GM12878 (cell line): ENCODE measurements at regions not wholly inside any gene's neighbourhood (a gene's known extent, or its start where the extent isn't known, plus 50 kb on each side); places are given as distances from the start of the nearest gene placed in this dataset.

Experiments used
- ATAC-seq: fragments of 200-7000 bp; cut with Tn5 transposase; 3 replicates; pipeline ENCODE4 v1.9.1; 2020; ENCODE audit warnings: mild to moderate bottlenecking, moderate library complexity
- BruUV-seq: library from RNA; stranded (reverse); fragments of 400-500 nt; replicated peaks from 2 replicates; lab custom pipeline; 2021; lab: Mats Ljungman, UMichigan
- CTCF ChIA-PET: fragments of 300-600 bp; sonication (Branson Sonifier 250); formaldehyde crosslinking; extraction: SDS; loops from one replicate; lab custom pipeline; 2021; ENCODE audit warnings: inconsistent platforms; lab: Yijun Ruan, JAX
- POLR2A ChIA-PET: fragments of 350-600 bp; formaldehyde crosslinking; extraction: SDS; loops from one replicate; lab custom pipeline; 2021; ENCODE audit warnings: inconsistent platforms; lab: Charles Lee
- RAD21 ChIA-PET: fragments of 300-600 bp; sonication (Branson Sonifier 250); formaldehyde crosslinking; loops from one replicate; lab custom pipeline; 2023; ENCODE audit warnings: antibody characterized with exemption; ENCODE audit not compliant: unreplicated experiment; lab: Charles Lee
- SMC1A ChIA-PET: fragments of 300-600 bp; sonication (Branson Sonifier 250); formaldehyde crosslinking; loops from one replicate; lab custom pipeline; 2023; ENCODE audit not compliant: unreplicated experiment, uncharacterized antibody; lab: Charles Lee
- DNase-seq: peaks from one replicate; pipeline ENCODE4 v3.0.0-alpha.2; 2011; ENCODE audit warnings: low read depth, low spot score
- FAIRE-seq: peaks from 3 replicates; lab custom pipeline; 2011; peaks lifted over from hg19 to GRCh38; lab: Jason Lieb, UNC
- H2AFZ ChIP-seq: 2 replicates; pipeline ENCODE4 v1.6.0; 2011; ENCODE audit warnings: low read depth, low read length, control low read depth; ENCODE audit not compliant: control insufficient read depth
- H3K27ac ChIP-seq: 2 replicates; pipeline ENCODE4 v1.5.1; 2011; ENCODE audit warnings: control low read depth; ENCODE audit not compliant: control insufficient read depth, insufficient read depth
- H3K27me3 ChIP-seq, 2 experiments: replicated peaks in 1 of 2; 2 replicates each; pipeline versions ENCODE4 v1.6.0 to v1.6.1; 2011; ENCODE audit warnings: low read length in 1 of 2; ENCODE audit not compliant: control insufficient read depth in 2 of 2, insufficient read depth in 2 of 2
- H3K36me3 ChIP-seq, 2 experiments: 2 replicates each; pipeline ENCODE4 v1.5.1; 2011; ENCODE audit warnings: low read length in 1 of 2; ENCODE audit not compliant: control insufficient read depth in 2 of 2, insufficient read depth in 2 of 2
- H3K4me1 ChIP-seq: 2 replicates; pipeline ENCODE4 v1.6.1; 2011; ENCODE audit warnings: mild to moderate bottlenecking, low read length, moderate library complexity, mixed read lengths; ENCODE audit not compliant: control insufficient read depth, insufficient read depth
- H3K4me2 ChIP-seq: 2 replicates; pipeline ENCODE4 v1.6.0; 2011; ENCODE audit warnings: control low read depth; ENCODE audit not compliant: control insufficient read depth, insufficient read depth
- H3K4me3 ChIP-seq: fragments of 200-600 bp; sonication (generic); 2 replicates; pipeline ENCODE4 v1.5.1; 2016
- H3K79me2 ChIP-seq: 2 replicates; pipeline ENCODE4 v1.6.0; 2011; ENCODE audit warnings: low read length; ENCODE audit not compliant: control insufficient read depth, insufficient read depth
- H3K9ac ChIP-seq: 2 replicates; pipeline ENCODE4 v1.8.0; 2011; ENCODE audit warnings: low read length, control low read depth, mixed read lengths; ENCODE audit not compliant: control insufficient read depth, insufficient read depth
- H3K9me3 ChIP-seq: replicated peaks from 3 replicates; pipeline ENCODE4 v1.5.1; 2011; ENCODE audit warnings: mild to moderate bottlenecking, low read length; ENCODE audit not compliant: control insufficient read depth, insufficient read depth
- H4K20me1 ChIP-seq: 2 replicates; pipeline ENCODE4 v1.6.0; 2011; ENCODE audit not compliant: control insufficient read depth, insufficient read depth
- FOXK2 ChIP-seq: fragments of 450-650 bp; IDR thresholded peaks from 2 replicates; pipeline ENCODE4 v1.6.1; 2017; ENCODE audit warnings: mild to moderate bottlenecking, moderate library complexity
- FOXM1 ChIP-seq: IDR thresholded peaks from 2 replicates; pipeline ENCODE4 v1.6.1; 2012; ENCODE audit warnings: low read depth, mild to moderate bottlenecking, inconsistent platforms, low read length, moderate library complexity
- GABPA ChIP-seq: IDR thresholded peaks from 2 replicates; pipeline ENCODE4 v1.6.1; 2014; ENCODE audit warnings: antibody characterized with exemption, low read depth, mild to moderate bottlenecking, inconsistent platforms
- LARP7 ChIP-seq: fragments of 450-650 bp; IDR thresholded peaks from 2 replicates; pipeline ENCODE4 v1.6.1; 2017; ENCODE audit warnings: mild to moderate bottlenecking
- PAX5 ChIP-seq: IDR thresholded peaks from 2 replicates; pipeline ENCODE4 v1.6.1; 2011; ENCODE audit warnings: low read depth, low read length, borderline replicate concordance
- SRF ChIP-seq, 2 experiments: IDR thresholded peaks; 2 replicates each; pipeline ENCODE4 v1.6.1; 2011; ENCODE audit warnings: low read depth in 2 of 2, low read length in 2 of 2, mild to moderate bottlenecking in 1 of 2, moderate library complexity in 1 of 2
- YBX1 ChIP-seq: fragments of 450-650 bp; IDR thresholded peaks from 2 replicates; pipeline ENCODE4 v1.6.1; 2016; ENCODE audit warnings: antibody characterized with exemption
- ZZZ3 ChIP-seq: IDR thresholded peaks from 2 replicates; pipeline ENCODE4 v1.6.1; 2011; ENCODE audit warnings: low read depth; ENCODE audit not compliant: control insufficient read depth, insufficient read length
- WGBS: methylation state at CpG from one replicate; pipeline ENCODE4 v1.1.6; 2016; ENCODE audit warnings: low lambda C conversion rate; ENCODE audit not compliant: insufficient replicate concordance, insufficient coverage; ENCODE audit errors: missing lambda C conversion rate; 5-methylcytosine and 5-hydroxymethylcytosine counted together
- in situ Hi-C: fragments of 300-500 bp; cut with MboI; formaldehyde crosslinking; loops from 9 replicates; pipeline ENCODE4 v1.14.3; 2018; ENCODE audit warnings: mixed read lengths
- intact Hi-C: fragments of 100-400 bp; cut with micrococcal nuclease; formaldehyde crosslinking; loops from one replicate; pipeline ENCODE4 v1.14.2; 2022; ENCODE audit not compliant: unreplicated experiment
- TF ChIP-seq, protein P1 (sequence below): fragments of 450-650 bp; IDR thresholded peaks from 2 replicates; pipeline ENCODE4 v1.6.1; 2016; ENCODE audit warnings: mild to moderate bottlenecking, moderate library complexity, borderline replicate concordance
- TF ChIP-seq, protein P2 (sequence below): fragments of 450-650 bp; IDR thresholded peaks from 2 replicates; pipeline ENCODE4 v1.6.1; 2017; ENCODE audit warnings: low read depth, mild to moderate bottlenecking, moderate library complexity
- TF ChIP-seq, protein P3 (sequence below): fragments of 450-650 bp; formaldehyde crosslinking; IDR thresholded peaks from 2 replicates; pipeline ENCODE4 v1.4.0; 2022; ENCODE audit warnings: mild to moderate bottlenecking, moderate library complexity
- TF ChIP-seq, protein P4 (sequence below): fragments of 450-650 bp; formaldehyde crosslinking; IDR thresholded peaks from 2 replicates; pipeline ENCODE4 v1.4.0; 2020; ENCODE audit warnings: mild to moderate bottlenecking, moderate library complexity

DNA sequence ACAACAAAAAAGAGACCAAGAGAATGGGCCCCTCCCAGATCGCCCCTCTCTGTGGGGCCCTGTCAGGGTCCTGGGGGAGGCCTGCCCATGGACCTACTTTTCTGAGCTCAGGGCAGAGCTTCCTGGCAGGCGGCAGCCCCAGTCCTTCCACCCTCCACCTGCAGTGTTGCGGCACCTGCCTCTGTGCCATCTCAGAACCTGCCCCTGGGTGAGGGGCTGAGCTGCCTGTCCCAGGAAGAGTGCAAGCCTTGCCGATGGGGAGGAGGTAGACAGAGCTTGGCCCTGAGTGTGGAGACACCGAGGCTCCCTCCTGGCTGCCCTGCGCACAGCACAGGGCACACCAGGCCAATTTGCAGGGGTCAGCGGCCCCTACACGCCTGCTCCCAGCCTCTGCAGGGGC, 67.5 kb downstream of the UNCX start:
- H3K36me3 ChIP-seq, result no peaks in the 10 kb centered on the region
- in situ Hi-C loops (no loop called here), intact Hi-C loops (no loop called here)
- H3K9ac ChIP-seq, result no peak overlapping the region
- H3K79me2 ChIP-seq, result no peaks in the 10 kb centered on the region
- no peak for TF ChIP-seq FOXM1
- no peak for TF ChIP-seq LARP7
- no peak for TF ChIP-seq YBX1
- TF ChIP-seq, protein P1, sequence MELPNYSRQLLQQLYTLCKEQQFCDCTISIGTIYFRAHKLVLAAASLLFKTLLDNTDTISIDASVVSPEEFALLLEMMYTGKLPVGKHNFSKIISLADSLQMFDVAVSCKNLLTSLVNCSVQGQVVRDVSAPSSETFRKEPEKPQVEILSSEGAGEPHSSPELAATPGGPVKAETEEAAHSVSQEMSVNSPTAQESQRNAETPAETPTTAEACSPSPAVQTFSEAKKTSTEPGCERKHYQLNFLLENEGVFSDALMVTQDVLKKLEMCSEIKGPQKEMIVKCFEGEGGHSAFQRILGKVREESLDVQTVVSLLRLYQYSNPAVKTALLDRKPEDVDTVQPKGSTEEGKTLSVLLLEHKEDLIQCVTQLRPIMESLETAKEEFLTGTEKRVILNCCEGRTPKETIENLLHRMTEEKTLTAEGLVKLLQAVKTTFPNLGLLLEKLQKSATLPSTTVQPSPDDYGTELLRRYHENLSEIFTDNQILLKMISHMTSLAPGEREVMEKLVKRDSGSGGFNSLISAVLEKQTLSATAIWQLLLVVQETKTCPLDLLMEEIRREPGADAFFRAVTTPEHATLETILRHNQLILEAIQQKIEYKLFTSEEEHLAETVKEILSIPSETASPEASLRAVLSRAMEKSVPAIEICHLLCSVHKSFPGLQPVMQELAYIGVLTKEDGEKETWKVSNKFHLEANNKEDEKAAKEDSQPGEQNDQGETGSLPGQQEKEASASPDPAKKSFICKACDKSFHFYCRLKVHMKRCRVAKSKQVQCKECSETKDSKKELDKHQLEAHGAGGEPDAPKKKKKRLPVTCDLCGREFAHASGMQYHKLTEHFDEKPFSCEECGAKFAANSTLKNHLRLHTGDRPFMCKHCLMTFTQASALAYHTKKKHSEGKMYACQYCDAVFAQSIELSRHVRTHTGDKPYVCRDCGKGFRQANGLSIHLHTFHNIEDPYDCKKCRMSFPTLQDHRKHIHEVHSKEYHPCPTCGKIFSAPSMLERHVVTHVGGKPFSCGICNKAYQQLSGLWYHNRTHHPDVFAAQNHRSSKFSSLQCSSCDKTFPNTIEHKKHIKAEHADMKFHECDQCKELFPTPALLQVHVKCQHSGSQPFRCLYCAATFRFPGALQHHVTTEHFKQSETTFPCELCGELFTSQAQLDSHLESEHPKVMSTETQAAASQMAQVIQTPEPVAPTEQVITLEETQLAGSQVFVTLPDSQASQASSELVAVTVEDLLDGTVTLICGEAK, result no peak
- TF ChIP-seq, protein P2, sequence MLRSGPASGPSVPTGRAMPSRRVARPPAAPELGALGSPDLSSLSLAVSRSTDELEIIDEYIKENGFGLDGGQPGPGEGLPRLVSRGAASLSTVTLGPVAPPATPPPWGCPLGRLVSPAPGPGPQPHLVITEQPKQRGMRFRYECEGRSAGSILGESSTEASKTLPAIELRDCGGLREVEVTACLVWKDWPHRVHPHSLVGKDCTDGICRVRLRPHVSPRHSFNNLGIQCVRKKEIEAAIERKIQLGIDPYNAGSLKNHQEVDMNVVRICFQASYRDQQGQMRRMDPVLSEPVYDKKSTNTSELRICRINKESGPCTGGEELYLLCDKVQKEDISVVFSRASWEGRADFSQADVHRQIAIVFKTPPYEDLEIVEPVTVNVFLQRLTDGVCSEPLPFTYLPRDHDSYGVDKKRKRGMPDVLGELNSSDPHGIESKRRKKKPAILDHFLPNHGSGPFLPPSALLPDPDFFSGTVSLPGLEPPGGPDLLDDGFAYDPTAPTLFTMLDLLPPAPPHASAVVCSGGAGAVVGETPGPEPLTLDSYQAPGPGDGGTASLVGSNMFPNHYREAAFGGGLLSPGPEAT, result no peak
- TF ChIP-seq ZZZ3, result no peak
- TF ChIP-seq, protein P3, sequence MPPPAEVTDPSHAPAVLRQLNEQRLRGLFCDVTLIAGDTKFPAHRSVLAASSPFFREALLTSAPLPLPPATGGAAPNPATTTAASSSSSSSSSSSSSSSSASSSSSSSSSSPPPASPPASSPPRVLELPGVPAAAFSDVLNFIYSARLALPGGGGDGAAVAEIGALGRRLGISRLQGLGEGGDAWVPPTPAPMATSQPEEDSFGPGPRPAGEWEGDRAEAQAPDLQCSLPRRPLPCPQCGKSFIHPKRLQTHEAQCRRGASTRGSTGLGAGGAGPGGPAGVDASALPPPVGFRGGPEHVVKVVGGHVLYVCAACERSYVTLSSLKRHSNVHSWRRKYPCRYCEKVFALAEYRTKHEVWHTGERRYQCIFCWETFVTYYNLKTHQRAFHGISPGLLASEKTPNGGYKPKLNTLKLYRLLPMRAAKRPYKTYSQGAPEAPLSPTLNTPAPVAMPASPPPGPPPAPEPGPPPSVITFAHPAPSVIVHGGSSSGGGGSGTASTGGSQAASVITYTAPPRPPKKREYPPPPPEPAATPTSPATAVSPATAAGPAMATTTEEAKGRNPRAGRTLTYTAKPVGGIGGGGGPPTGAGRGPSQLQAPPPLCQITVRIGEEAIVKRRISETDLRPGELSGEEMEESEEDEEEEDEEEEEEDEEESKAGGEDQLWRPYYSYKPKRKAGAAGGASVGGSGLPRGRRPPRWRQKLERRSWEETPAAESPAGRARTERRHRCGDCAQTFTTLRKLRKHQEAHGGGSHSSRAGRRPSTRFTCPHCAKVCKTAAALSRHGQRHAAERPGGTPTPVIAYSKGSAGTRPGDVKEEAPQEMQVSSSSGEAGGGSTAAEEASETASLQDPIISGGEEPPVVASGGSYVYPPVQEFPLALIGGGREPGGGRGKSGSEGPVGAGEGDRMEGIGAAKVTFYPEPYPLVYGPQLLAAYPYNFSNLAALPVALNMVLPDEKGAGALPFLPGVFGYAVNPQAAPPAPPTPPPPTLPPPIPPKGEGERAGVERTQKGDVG (CRISPR knock-in tag), result no peak
- no peak for TF ChIP-seq SRF (IDR thresholded peaks at IDR 0.05; ENCODE audit: low read depth in 2 of 2, low read length in 2 of 2)
- no peak for TF ChIP-seq GABPA
- TF ChIP-seq PAX5, result no peak
- TF ChIP-seq, protein P4, sequence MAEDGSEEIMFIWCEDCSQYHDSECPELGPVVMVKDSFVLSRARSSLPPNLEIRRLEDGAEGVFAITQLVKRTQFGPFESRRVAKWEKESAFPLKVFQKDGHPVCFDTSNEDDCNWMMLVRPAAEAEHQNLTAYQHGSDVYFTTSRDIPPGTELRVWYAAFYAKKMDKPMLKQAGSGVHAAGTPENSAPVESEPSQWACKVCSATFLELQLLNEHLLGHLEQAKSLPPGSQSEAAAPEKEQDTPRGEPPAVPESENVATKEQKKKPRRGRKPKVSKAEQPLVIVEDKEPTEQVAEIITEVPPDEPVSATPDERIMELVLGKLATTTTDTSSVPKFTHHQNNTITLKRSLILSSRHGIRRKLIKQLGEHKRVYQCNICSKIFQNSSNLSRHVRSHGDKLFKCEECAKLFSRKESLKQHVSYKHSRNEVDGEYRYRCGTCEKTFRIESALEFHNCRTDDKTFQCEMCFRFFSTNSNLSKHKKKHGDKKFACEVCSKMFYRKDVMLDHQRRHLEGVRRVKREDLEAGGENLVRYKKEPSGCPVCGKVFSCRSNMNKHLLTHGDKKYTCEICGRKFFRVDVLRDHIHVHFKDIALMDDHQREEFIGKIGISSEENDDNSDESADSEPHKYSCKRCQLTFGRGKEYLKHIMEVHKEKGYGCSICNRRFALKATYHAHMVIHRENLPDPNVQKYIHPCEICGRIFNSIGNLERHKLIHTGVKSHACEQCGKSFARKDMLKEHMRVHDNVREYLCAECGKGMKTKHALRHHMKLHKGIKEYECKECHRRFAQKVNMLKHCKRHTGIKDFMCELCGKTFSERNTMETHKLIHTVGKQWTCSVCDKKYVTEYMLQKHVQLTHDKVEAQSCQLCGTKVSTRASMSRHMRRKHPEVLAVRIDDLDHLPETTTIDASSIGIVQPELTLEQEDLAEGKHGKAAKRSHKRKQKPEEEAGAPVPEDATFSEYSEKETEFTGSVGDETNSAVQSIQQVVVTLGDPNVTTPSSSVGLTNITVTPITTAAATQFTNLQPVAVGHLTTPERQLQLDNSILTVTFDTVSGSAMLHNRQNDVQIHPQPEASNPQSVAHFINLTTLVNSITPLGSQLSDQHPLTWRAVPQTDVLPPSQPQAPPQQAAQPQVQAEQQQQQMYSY, result no peak
- TF ChIP-seq FOXK2, result no peak
- no peaks in the 10 kb centered on the region for H3K9me3 ChIP-seq
- no peaks in the 10 kb centered on the region; a peak in 1 of 4 replicates for H3K27me3 ChIP-seq
- H3K4me3 ChIP-seq, result no peak overlapping the region
- FAIRE-seq, result no peak
- POLR2A ChIA-PET, result no interaction called here
- no peak for ATAC-seq
- BruUV-seq, result no TSS peak
- RAD21 ChIA-PET, result no interaction called here
- no peak overlapping the region for H2AFZ ChIP-seq
- H3K4me2 ChIP-seq, result no peak overlapping the region
- H3K4me1 ChIP-seq, result no peaks in the 10 kb centered on the region
- SMC1A ChIA-PET, result no interaction called here
- H4K20me1 ChIP-seq, result no peaks in the 10 kb centered on the region
- 40% methylated on average over 8 of the region's 8 CpGs for WGBS
- H3K27ac ChIP-seq, result no peak overlapping the region
- CTCF ChIA-PET, result no interaction called here
- DNase-seq, result no peak
